Smooth muscle cell (in vitro differentiated cells): ENCODE measurements at regions not wholly inside any gene's neighbourhood (a gene's known extent, or its start where the extent isn't known, plus 50 kb on each side); places are given as distances from the start of the nearest gene placed in this dataset.

Source experiments
- DNase-seq: peaks from one replicate; lab custom pipeline; 2025; ENCODE audit not compliant: unreplicated experiment; lab: John Stamatoyannopoulos, UW
- H2AFZ ChIP-seq: fragments of 200-600 bp; sonication (generic); 2 replicates; pipeline ENCODE4 v1.6.0; 2016; ENCODE audit warnings: antibody characterized with exemption, low read depth, mild to moderate bottlenecking
- H3F3A ChIP-seq: fragments of 200-600 bp; sonication (generic); 2 replicates; pipeline ENCODE4 v1.6.0; 2017; ENCODE audit warnings: antibody characterized with exemption, low read depth
- H3K27ac ChIP-seq: fragments of 200-600 bp; sonication (generic); 2 replicates; pipeline ENCODE4 v1.5.1; 2016; ENCODE audit warnings: low read depth, mild to moderate bottlenecking
- H3K27me3 ChIP-seq: fragments of 200-600 bp; sonication (generic); 2 replicates; pipeline ENCODE4 v1.6.1; 2016; ENCODE audit warnings: low read depth, mild to moderate bottlenecking
- H3K36me3 ChIP-seq: fragments of 200-600 bp; sonication (generic); 2 replicates; pipeline ENCODE4 v1.5.1; 2016; ENCODE audit warnings: low read depth
- H3K4me1 ChIP-seq: fragments of 200-600 bp; sonication (generic); 2 replicates; pipeline ENCODE4 v1.5.1; 2016; ENCODE audit warnings: low read depth
- H3K4me2 ChIP-seq: fragments of 200-600 bp; sonication (generic); 2 replicates; pipeline ENCODE4 v1.6.0; 2016; ENCODE audit warnings: mild to moderate bottlenecking
- H3K4me3 ChIP-seq: fragments of 200-600 bp; sonication (generic); 2 replicates; pipeline ENCODE4 v1.5.1; 2016; ENCODE audit warnings: mild to moderate bottlenecking
- H3K79me2 ChIP-seq: fragments of 200-600 bp; sonication (generic); 2 replicates; pipeline ENCODE4 v1.6.0; 2016; ENCODE audit warnings: low read depth, mild to moderate bottlenecking
- H3K9ac ChIP-seq: fragments of 200-600 bp; sonication (generic); 2 replicates; pipeline ENCODE4 v1.6.0; 2016; ENCODE audit warnings: low read depth
- H3K9me3 ChIP-seq: fragments of 200-600 bp; sonication (generic); replicated peaks from 2 replicates; pipeline ENCODE4 v1.5.1; 2016; ENCODE audit warnings: low read depth
- H4K20me1 ChIP-seq: fragments of 200-600 bp; sonication (generic); 2 replicates; pipeline ENCODE4 v1.6.0; 2016; ENCODE audit warnings: low read depth
- WGBS: methylation state at CpG from one replicate; pipeline ENCODE4 v1.1.7; 2016; ENCODE audit warnings: low lambda C conversion rate; 5-methylcytosine and 5-hydroxymethylcytosine counted together
- TF ChIP-seq, protein P1 (sequence below): fragments of 200-600 bp; sonication (generic); IDR thresholded peaks from 2 replicates; pipeline ENCODE4 v1.5.1; 2017; ENCODE audit warnings: borderline replicate concordance, mild to moderate bottlenecking, antibody characterized with exemption; ENCODE audit not compliant: insufficient read depth, poor library complexity, severe bottlenecking

DNA sequence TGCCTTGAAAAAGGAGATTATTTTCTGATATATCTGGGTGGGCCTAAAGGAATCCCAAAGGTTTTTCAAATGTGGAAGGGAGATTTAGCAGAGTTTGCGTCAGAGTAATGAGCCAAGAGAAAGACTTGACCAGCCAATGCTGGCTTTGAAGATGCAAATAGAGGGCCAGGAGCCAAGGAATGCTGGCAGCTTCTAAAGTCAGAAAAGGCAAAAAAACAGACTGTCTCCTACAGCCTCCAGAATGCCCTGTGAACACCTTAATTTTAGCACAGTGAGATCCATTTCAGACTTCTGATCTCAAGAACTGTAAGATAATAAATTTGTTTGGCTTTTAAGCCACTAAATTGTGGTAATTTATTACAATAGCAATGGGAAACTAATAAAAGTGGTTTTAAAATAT, 122.6 kb upstream of the FREM1 start:
- no peaks in the 10 kb centered on the region for H3K27me3 ChIP-seq
- H3K79me2 ChIP-seq: no peaks in the 10 kb centered on the region
- no peak overlapping the region for H3K4me2 ChIP-seq
- no peaks in the 10 kb centered on the region for H3K9me3 ChIP-seq
- no peak overlapping the region for H3K4me3 ChIP-seq
- DNase-seq: no peak
- no peak overlapping the region for H3K9ac ChIP-seq
- no peak overlapping the region for H2AFZ ChIP-seq
- no peak overlapping the region for H3K27ac ChIP-seq
- H3K4me1 ChIP-seq: no peaks in the 10 kb centered on the region
- H3K36me3 ChIP-seq: no peaks in the 10 kb centered on the region
- no peaks in the 10 kb centered on the region for H3F3A ChIP-seq
- no peaks in the 10 kb centered on the region for H4K20me1 ChIP-seq
- WGBS: 92% methylated on average over 1 of the region's 1 CpG
- TF ChIP-seq, protein P1, sequence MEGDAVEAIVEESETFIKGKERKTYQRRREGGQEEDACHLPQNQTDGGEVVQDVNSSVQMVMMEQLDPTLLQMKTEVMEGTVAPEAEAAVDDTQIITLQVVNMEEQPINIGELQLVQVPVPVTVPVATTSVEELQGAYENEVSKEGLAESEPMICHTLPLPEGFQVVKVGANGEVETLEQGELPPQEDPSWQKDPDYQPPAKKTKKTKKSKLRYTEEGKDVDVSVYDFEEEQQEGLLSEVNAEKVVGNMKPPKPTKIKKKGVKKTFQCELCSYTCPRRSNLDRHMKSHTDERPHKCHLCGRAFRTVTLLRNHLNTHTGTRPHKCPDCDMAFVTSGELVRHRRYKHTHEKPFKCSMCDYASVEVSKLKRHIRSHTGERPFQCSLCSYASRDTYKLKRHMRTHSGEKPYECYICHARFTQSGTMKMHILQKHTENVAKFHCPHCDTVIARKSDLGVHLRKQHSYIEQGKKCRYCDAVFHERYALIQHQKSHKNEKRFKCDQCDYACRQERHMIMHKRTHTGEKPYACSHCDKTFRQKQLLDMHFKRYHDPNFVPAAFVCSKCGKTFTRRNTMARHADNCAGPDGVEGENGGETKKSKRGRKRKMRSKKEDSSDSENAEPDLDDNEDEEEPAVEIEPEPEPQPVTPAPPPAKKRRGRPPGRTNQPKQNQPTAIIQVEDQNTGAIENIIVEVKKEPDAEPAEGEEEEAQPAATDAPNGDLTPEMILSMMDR: no peak

DNA sequence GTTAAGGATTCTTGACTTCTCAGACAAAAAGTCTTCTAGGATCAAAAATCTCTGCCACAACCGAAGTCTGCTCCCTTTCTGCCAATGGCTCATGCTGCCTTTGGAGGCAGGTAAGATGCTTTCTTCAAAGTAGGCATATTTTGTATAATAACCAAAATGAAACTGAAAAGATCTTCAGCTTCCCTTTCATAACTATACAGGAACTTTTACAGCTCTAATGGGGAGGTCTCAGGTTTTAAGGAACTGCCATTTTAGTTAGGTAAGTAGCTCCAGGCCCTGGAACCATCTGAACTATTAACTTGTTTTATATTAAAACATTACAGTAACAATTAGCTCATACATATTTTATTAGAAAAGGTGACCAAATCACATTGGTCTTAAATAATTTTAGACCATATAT, 110.9 kb upstream of the FREM1 start:
- TF ChIP-seq, protein P1: no peak

DNA sequence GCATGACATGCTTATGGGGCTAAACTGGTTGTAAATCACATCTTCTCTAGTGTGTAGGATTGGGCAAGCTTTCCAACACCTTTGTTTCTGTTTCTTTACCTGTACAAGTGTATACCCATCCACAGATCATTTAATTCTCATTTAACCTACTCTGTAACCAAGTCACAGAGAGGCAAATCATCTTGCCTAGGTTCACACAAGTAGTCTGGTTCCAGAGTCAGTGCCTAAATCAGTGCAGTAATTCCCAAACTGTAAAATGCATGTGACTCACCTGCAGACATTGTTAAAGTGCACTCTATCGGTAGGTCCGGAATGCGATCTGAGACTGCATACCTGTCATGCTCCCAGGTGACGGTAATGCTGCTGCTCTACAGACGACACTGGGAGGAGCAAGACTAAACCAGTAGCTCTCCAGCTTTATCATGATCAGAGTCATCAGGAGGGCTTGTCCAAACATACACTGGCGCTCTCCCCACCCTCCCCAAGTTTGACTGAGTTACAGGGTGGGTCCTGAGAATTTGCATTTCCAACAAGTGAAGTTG, 107.9 kb upstream of the FREM1 start:
- H3K9me3 ChIP-seq: no peaks in the 10 kb centered on the region
- TF ChIP-seq, protein P1: no peak
- no peak overlapping the region for H2AFZ ChIP-seq
- no peak overlapping the region for H3K4me2 ChIP-seq
- no peaks in the 10 kb centered on the region for H4K20me1 ChIP-seq
- H3K9ac ChIP-seq: no peak overlapping the region
- no peak for DNase-seq
- no peaks in the 10 kb centered on the region for H3K79me2 ChIP-seq
- H3F3A ChIP-seq: no peaks in the 10 kb centered on the region
- no peaks in the 10 kb centered on the region for H3K36me3 ChIP-seq
- 64% methylated on average over 6 of the region's 6 CpGs for WGBS
- no peak overlapping the region for H3K4me3 ChIP-seq
- H3K4me1 ChIP-seq: no peaks in the 10 kb centered on the region
- H3K27ac ChIP-seq: no peak overlapping the region
- H3K27me3 ChIP-seq: no peaks in the 10 kb centered on the region

More for the DNA sequence above, 110.9 kb upstream of the FREM1 start:
- H3K9ac ChIP-seq: no peak overlapping the region
- no peak overlapping the region for H3K4me2 ChIP-seq
- no peaks in the 10 kb centered on the region for H3K4me1 ChIP-seq
- no peak for DNase-seq
- no peaks in the 10 kb centered on the region for H3K79me2 ChIP-seq
- no peaks in the 10 kb centered on the region for H3K36me3 ChIP-seq
- H3K9me3 ChIP-seq: no peaks in the 10 kb centered on the region
- no peaks in the 10 kb centered on the region for H3K27me3 ChIP-seq
- H2AFZ ChIP-seq: no peak overlapping the region
- 96% methylated on average over 1 of the region's 1 CpG for WGBS
- no peak overlapping the region for H3K4me3 ChIP-seq
- H3K27ac ChIP-seq: no peak overlapping the region
- H4K20me1 ChIP-seq: no peaks in the 10 kb centered on the region
- H3F3A ChIP-seq: no peaks in the 10 kb centered on the region

DNA sequence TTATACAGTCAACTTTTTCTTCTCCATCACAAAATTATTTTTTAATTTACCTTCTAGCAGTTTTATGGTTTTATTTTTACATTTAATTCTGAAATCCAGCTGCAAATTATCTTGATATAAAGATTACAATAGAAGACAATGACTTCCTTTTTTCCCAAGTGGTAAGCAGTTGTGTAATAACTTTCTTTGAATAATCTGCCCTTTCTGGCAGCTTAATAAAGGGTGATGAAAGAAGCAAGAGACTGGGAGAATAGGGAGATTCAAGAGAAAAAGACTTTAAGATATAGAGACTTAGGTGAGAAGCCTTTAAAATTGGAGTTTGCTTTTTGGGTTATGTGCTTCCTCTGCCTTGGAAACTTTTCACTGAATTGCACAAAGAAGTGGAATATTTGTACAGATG, 100.4 kb upstream of the FREM1 start:
- Histone ChIP-seq H3K36me3 (no peaks in the 10 kb centered on the region), H3K4me3 (no peak overlapping the region), H3K27me3 (no peaks in the 10 kb centered on the region), H3K4me1 (no peaks in the 10 kb centered on the region), H3K9me3 (no peaks in the 10 kb centered on the region), H3K4me2 (no peak overlapping the region), H2AFZ (no peak overlapping the region), H3F3A (no peaks in the 10 kb centered on the region), H4K20me1 (no peaks in the 10 kb centered on the region), H3K79me2 (no peaks in the 10 kb centered on the region), H3K9ac (no peak overlapping the region), H3K27ac (no peak overlapping the region)
- DNase-seq: no peak
- TF ChIP-seq, protein P1: no peak
